HUES64 (cell line): ENCODE measurements at regions not wholly inside any gene's neighbourhood (a gene's known extent, or its start where the extent isn't known, plus 50 kb on each side); places are given as distances from the start of the nearest gene placed in this dataset.

Source experiments
- H3K27ac ChIP-seq: 2 replicates; pipeline ENCODE4 v1.7.0; 2013; ENCODE audit warnings: low read depth, low read length, inconsistent platforms
- H3K27me3 ChIP-seq: 2 replicates; pipeline ENCODE4 v1.6.1; 2013; ENCODE audit warnings: mild to moderate bottlenecking, low read length; ENCODE audit not compliant: insufficient read depth
- H3K36me3 ChIP-seq: 2 replicates; pipeline ENCODE4 v1.6.1; 2013; ENCODE audit warnings: mild to moderate bottlenecking, low read length; ENCODE audit not compliant: insufficient read depth
- H3K4me1 ChIP-seq: 2 replicates; pipeline ENCODE4 v1.6.1; 2013; ENCODE audit warnings: mild to moderate bottlenecking, low read length, moderate library complexity; ENCODE audit not compliant: insufficient read depth
- H3K4me3 ChIP-seq: 2 replicates; pipeline ENCODE4 v1.5.1; 2013; ENCODE audit warnings: mild to moderate bottlenecking, low read length, moderate library complexity
- H3K9ac ChIP-seq: 2 replicates; pipeline ENCODE4 v1.6.1; 2013; ENCODE audit warnings: mild to moderate bottlenecking, low read depth, low read length
- H3K9me3 ChIP-seq: 2 replicates; pipeline ENCODE4 v1.6.1; 2013; ENCODE audit warnings: low read depth, low read length; ENCODE audit not compliant: insufficient read depth
- WGBS: fragments of 150-250, 120-280 bp; methylation state at CpG from one replicate; pipeline ENCODE4 v1.1.7; 2013; ENCODE audit warnings: missing lambda C conversion rate; 5-methylcytosine and 5-hydroxymethylcytosine counted together

GRCh38 chr17:14771543-14771942 lies 470.7 kb downstream of the HS3ST3B1 start:
- Histone ChIP-seq H3K27me3 (no peaks in the 10 kb centered on the region), H3K9me3 (peaks cover 11% of the 10 kb centered on the region; the same call in 1 of the 2 replicates), H3K4me1 (no peaks in the 10 kb centered on the region), H3K9ac (no peak overlapping the region), H3K4me3 (no peak overlapping the region), H3K27ac (no peak overlapping the region), H3K36me3 (no peaks in the 10 kb centered on the region)
- 92% methylated on average over 6 of the region's 6 CpGs for WGBS

GRCh38 chr17:14768923-14769322 lies 468.0 kb downstream of the HS3ST3B1 start:
- no peaks in the 10 kb centered on the region for H3K36me3 ChIP-seq
- no peak overlapping the region for H3K9ac ChIP-seq
- no peaks in the 10 kb centered on the region for H3K27me3 ChIP-seq
- 94% methylated on average over 2 of the region's 2 CpGs for WGBS
- no peaks in the 10 kb centered on the region for H3K4me1 ChIP-seq
- no peak overlapping the region for H3K4me3 ChIP-seq
- peaks cover 7% of the 10 kb centered on the region; the same call in 1 of the 2 replicates for H3K9me3 ChIP-seq
- H3K27ac ChIP-seq = no peak overlapping the region

- Histone ChIP-seq H3K9me3 (no peaks in the 10 kb centered on the region), H3K4me3 (no peak overlapping the region), H3K36me3 (no peaks in the 10 kb centered on the region), H3K4me1 (no peaks in the 10 kb centered on the region), H3K27me3 (no peaks in the 10 kb centered on the region), H3K27ac (no peak overlapping the region), H3K9ac (no peak overlapping the region)
- WGBS = 64% methylated on average over 3 of the region's 3 CpGs
These were observed 462.0 kb downstream of the HS3ST3B1 start for GRCh38 chr17:14762736-14763479.

GRCh38 chr17:14760719-14761411 lies 460.0 kb downstream of the HS3ST3B1 start:
- H3K4me1 ChIP-seq = no peaks in the 10 kb centered on the region

GRCh38 chr17:14760212-14760611 lies 459.3 kb downstream of the HS3ST3B1 start:
- H3K9ac ChIP-seq = no peak overlapping the region
- no peak overlapping the region for H3K27ac ChIP-seq
- H3K36me3 ChIP-seq = no peaks in the 10 kb centered on the region
- H3K27me3 ChIP-seq = no peaks in the 10 kb centered on the region
- no peak overlapping the region for H3K4me3 ChIP-seq
- no peaks in the 10 kb centered on the region for H3K9me3 ChIP-seq
- H3K4me1 ChIP-seq = no peaks in the 10 kb centered on the region
- WGBS = 91% methylated on average over 4 of the region's 4 CpGs

More at GRCh38 chr17:14760719-14761411, 460.0 kb downstream of the HS3ST3B1 start:
- 89% methylated on average over 5 of the region's 5 CpGs for WGBS
- Histone ChIP-seq H3K9ac (no peak overlapping the region), H3K36me3 (no peaks in the 10 kb centered on the region), H3K4me3 (no peak overlapping the region), H3K27ac (no peak overlapping the region), H3K9me3 (no peaks in the 10 kb centered on the region), H3K27me3 (no peaks in the 10 kb centered on the region)

GRCh38 chr17:14759325-14759724 lies 458.4 kb downstream of the HS3ST3B1 start:
- Histone ChIP-seq H3K27me3 (no peaks in the 10 kb centered on the region), H3K4me1 (no peaks in the 10 kb centered on the region), H3K9ac (no peak overlapping the region), H3K36me3 (no peaks in the 10 kb centered on the region), H3K4me3 (no peak overlapping the region), H3K9me3 (no peaks in the 10 kb centered on the region), H3K27ac (no peak overlapping the region)

- H3K36me3 ChIP-seq = no peaks in the 10 kb centered on the region
- H3K4me1 ChIP-seq = no peaks in the 10 kb centered on the region
- H3K9me3 ChIP-seq = peaks cover 2% of the 10 kb centered on the region; the same call in 1 of the 2 replicates
- H3K27ac ChIP-seq = no peak overlapping the region
- no peak overlapping the region for H3K9ac ChIP-seq
- 88% methylated on average over 3 of the region's 3 CpGs for WGBS
- H3K4me3 ChIP-seq = no peak overlapping the region
- no peaks in the 10 kb centered on the region for H3K27me3 ChIP-seq
These were observed 455.6 kb downstream of the HS3ST3B1 start for GRCh38 chr17:14756479-14756878.

- Histone ChIP-seq H3K4me3 (no peak overlapping the region), H3K27me3 (no peaks in the 10 kb centered on the region), H3K9ac (no peak overlapping the region)
These were observed 454.1 kb downstream of the HS3ST3B1 start for GRCh38 chr17:14755002-14755401.

GRCh38 chr17:14753383-14753782 lies 452.5 kb downstream of the HS3ST3B1 start:
- Histone ChIP-seq H3K9me3 (peaks cover 3% of the 10 kb centered on the region; the same call in 1 of the 2 replicates), H3K4me3 (no peak overlapping the region), H3K9ac (no peak overlapping the region), H3K36me3 (no peaks in the 10 kb centered on the region), H3K4me1 (no peaks in the 10 kb centered on the region), H3K27me3 (no peaks in the 10 kb centered on the region), H3K27ac (no peak overlapping the region)
- 93% methylated on average over 6 of the region's 6 CpGs for WGBS

More at GRCh38 chr17:14755002-14755401, 454.1 kb downstream of the HS3ST3B1 start:
- Histone ChIP-seq H3K4me1 (no peaks in the 10 kb centered on the region), H3K36me3 (no peaks in the 10 kb centered on the region), H3K9me3 (peaks cover 3% of the 10 kb centered on the region; the same call in 1 of the 2 replicates), H3K27ac (no peak overlapping the region)
- WGBS = 92% methylated on average over 1 of the region's 1 CpG

GRCh38 chr17:14752011-14752410 lies 451.1 kb downstream of the HS3ST3B1 start:
- no peaks in the 10 kb centered on the region for H3K27me3 ChIP-seq
- H3K4me1 ChIP-seq = no peaks in the 10 kb centered on the region
- no peak overlapping the region for H3K27ac ChIP-seq
- H3K36me3 ChIP-seq = no peaks in the 10 kb centered on the region
- 92% methylated on average over 2 of the region's 2 CpGs for WGBS
- no peak overlapping the region for H3K9ac ChIP-seq
- no peak overlapping the region for H3K4me3 ChIP-seq
- H3K9me3 ChIP-seq = peaks cover 3% of the 10 kb centered on the region; the same call in 1 of the 2 replicates

GRCh38 chr17:14750866-14751265 lies 450.0 kb downstream of the HS3ST3B1 start:
- Histone ChIP-seq H3K4me3 (no peak overlapping the region), H3K9ac (no peak overlapping the region), H3K4me1 (no peaks in the 10 kb centered on the region), H3K27me3 (no peaks in the 10 kb centered on the region), H3K36me3 (no peaks in the 10 kb centered on the region), H3K9me3 (peaks cover 3% of the 10 kb centered on the region; the same call in 1 of the 2 replicates), H3K27ac (no peak overlapping the region)
- 93% methylated on average over 5 of the region's 5 CpGs for WGBS
